ENCODE measurements at regions not wholly inside any gene's neighbourhood (a gene's known extent, or its start where the extent isn't known, plus 50 kb on each side); places are given as distances from the start of the nearest gene placed in this dataset.

- no peak overlapping the region for H3K4me3 ChIP-seq (ENCODE audit: low read length)
- H3K27me3 ChIP-seq (ENCODE audit: control insufficient read depth, insufficient read depth, low read length) = no peaks in the 10 kb centered on the region
- H3K4me1 ChIP-seq (ENCODE audit: control insufficient read depth, low read depth, low read length) = no peaks in the 10 kb centered on the region
- H3K27ac ChIP-seq (ENCODE audit: low read length) = no peak overlapping the region
- no peaks in the 10 kb centered on the region for H3K9me3 ChIP-seq (ENCODE audit: control insufficient read depth, low read depth, low read length)
- H3K36me3 ChIP-seq (ENCODE audit: control insufficient read depth, low read depth, low read length) = no peaks in the 10 kb centered on the region
- H3K9ac ChIP-seq (ENCODE audit: low read length) = no peak overlapping the region
Observed at GRCh38 chr2:67867735-67868134, 195.1 kb downstream of the C1D start.

GRCh38 chr2:67871686-67872412 is 191.0 kb downstream of the C1D start:
- Histone ChIP-seq H3K27ac (ENCODE audit: low read length) (no peak overlapping the region), H3K36me3 (ENCODE audit: control insufficient read depth, low read depth, low read length) (no peaks in the 10 kb centered on the region), H3K4me3 (ENCODE audit: low read length) (no peak overlapping the region), H3K4me1 (ENCODE audit: control insufficient read depth, low read depth, low read length) (no peaks in the 10 kb centered on the region), H3K27me3 (ENCODE audit: control insufficient read depth, insufficient read depth, low read length) (no peaks in the 10 kb centered on the region), H3K9ac (ENCODE audit: low read length) (no peak overlapping the region), H3K9me3 (ENCODE audit: control insufficient read depth, low read depth, low read length) (no peaks in the 10 kb centered on the region)

- no peaks in the 10 kb centered on the region for H3K27me3 ChIP-seq (ENCODE audit: control insufficient read depth, insufficient read depth, low read length)
- no peak overlapping the region for H3K4me3 ChIP-seq (ENCODE audit: low read length)
- no peaks in the 10 kb centered on the region for H3K4me1 ChIP-seq (ENCODE audit: control insufficient read depth, low read depth, low read length)
- H3K36me3 ChIP-seq (ENCODE audit: control insufficient read depth, low read depth, low read length) = no peaks in the 10 kb centered on the region
- no peaks in the 10 kb centered on the region for H3K9me3 ChIP-seq (ENCODE audit: control insufficient read depth, low read depth, low read length)
- H3K9ac ChIP-seq (ENCODE audit: low read length) = no peak overlapping the region
- no peak overlapping the region for H3K27ac ChIP-seq (ENCODE audit: low read length)
Observed at GRCh38 chr2:67872481-67872880, 190.3 kb downstream of the C1D start.

- H3K9me3 ChIP-seq (ENCODE audit: control insufficient read depth, low read depth, low read length) = no peaks in the 10 kb centered on the region
- no peaks in the 10 kb centered on the region for H3K4me1 ChIP-seq (ENCODE audit: control insufficient read depth, low read depth, low read length)
- H3K9ac ChIP-seq (ENCODE audit: low read length) = no peak overlapping the region
- H3K27ac ChIP-seq (ENCODE audit: low read length) = no peak overlapping the region
- H3K4me3 ChIP-seq (ENCODE audit: low read length) = no peak overlapping the region
- no peaks in the 10 kb centered on the region for H3K36me3 ChIP-seq (ENCODE audit: control insufficient read depth, low read depth, low read length)
- H3K27me3 ChIP-seq (ENCODE audit: control insufficient read depth, insufficient read depth, low read length) = no peaks in the 10 kb centered on the region
Observed at GRCh38 chr2:67873916-67874315, 188.9 kb downstream of the C1D start.

- Histone ChIP-seq H3K27me3 (ENCODE audit: control insufficient read depth, insufficient read depth, low read length) (no peaks in the 10 kb centered on the region), H3K4me1 (ENCODE audit: control insufficient read depth, low read depth, low read length) (no peaks in the 10 kb centered on the region), H3K9ac (ENCODE audit: low read length) (no peak overlapping the region), H3K4me3 (ENCODE audit: low read length) (no peak overlapping the region), H3K9me3 (ENCODE audit: control insufficient read depth, low read depth, low read length) (no peaks in the 10 kb centered on the region), H3K27ac (ENCODE audit: low read length) (no peak overlapping the region), H3K36me3 (ENCODE audit: control insufficient read depth, low read depth, low read length) (no peaks in the 10 kb centered on the region)
Observed at GRCh38 chr2:67876176-67876575, 186.6 kb downstream of the C1D start.

GRCh38 chr2:67877301-67877700 is 185.5 kb downstream of the C1D start:
- Histone ChIP-seq H3K27me3 (ENCODE audit: control insufficient read depth, insufficient read depth, low read length) (no peaks in the 10 kb centered on the region), H3K27ac (ENCODE audit: low read length) (no peak overlapping the region), H3K9me3 (ENCODE audit: control insufficient read depth, low read depth, low read length) (no peaks in the 10 kb centered on the region), H3K4me1 (ENCODE audit: control insufficient read depth, low read depth, low read length) (no peaks in the 10 kb centered on the region), H3K36me3 (ENCODE audit: control insufficient read depth, low read depth, low read length) (no peaks in the 10 kb centered on the region), H3K9ac (ENCODE audit: low read length) (no peak overlapping the region), H3K4me3 (ENCODE audit: low read length) (no peak overlapping the region)

- no peak overlapping the region for H3K4me3 ChIP-seq (ENCODE audit: low read length)
- H3K9ac ChIP-seq (ENCODE audit: low read length) = no peak overlapping the region
- H3K27ac ChIP-seq (ENCODE audit: low read length) = no peak overlapping the region
- H3K27me3 ChIP-seq (ENCODE audit: control insufficient read depth, insufficient read depth, low read length) = no peaks in the 10 kb centered on the region
- no peaks in the 10 kb centered on the region for H3K36me3 ChIP-seq (ENCODE audit: control insufficient read depth, low read depth, low read length)
- no peaks in the 10 kb centered on the region for H3K4me1 ChIP-seq (ENCODE audit: control insufficient read depth, low read depth, low read length)
- H3K9me3 ChIP-seq (ENCODE audit: control insufficient read depth, low read depth, low read length) = no peaks in the 10 kb centered on the region
Observed at GRCh38 chr2:67878743-67879142, 184.1 kb downstream of the C1D start.

- Histone ChIP-seq H3K9me3 (ENCODE audit: control insufficient read depth, low read depth, low read length) (no peaks in the 10 kb centered on the region), H3K4me1 (ENCODE audit: control insufficient read depth, low read depth, low read length) (no peaks in the 10 kb centered on the region), H3K27ac (ENCODE audit: low read length) (no peak overlapping the region), H3K9ac (ENCODE audit: low read length) (no peak overlapping the region), H3K4me3 (ENCODE audit: low read length) (no peak overlapping the region), H3K27me3 (ENCODE audit: control insufficient read depth, insufficient read depth, low read length) (no peaks in the 10 kb centered on the region), H3K36me3 (ENCODE audit: control insufficient read depth, low read depth, low read length) (no peaks in the 10 kb centered on the region)
Observed at GRCh38 chr2:67879586-67880290, 183.1 kb downstream of the C1D start.

GRCh38 chr2:67880291-67880761 is 182.5 kb downstream of the C1D start:
- no peaks in the 10 kb centered on the region for H3K9me3 ChIP-seq (ENCODE audit: control insufficient read depth, low read depth, low read length)
- H3K4me3 ChIP-seq (ENCODE audit: low read length) = no peak overlapping the region
- no peaks in the 10 kb centered on the region for H3K4me1 ChIP-seq (ENCODE audit: control insufficient read depth, low read depth, low read length)
- no peaks in the 10 kb centered on the region for H3K36me3 ChIP-seq (ENCODE audit: control insufficient read depth, low read depth, low read length)
- no peak overlapping the region for H3K27ac ChIP-seq (ENCODE audit: low read length)
- no peaks in the 10 kb centered on the region for H3K27me3 ChIP-seq (ENCODE audit: control insufficient read depth, insufficient read depth, low read length)
- H3K9ac ChIP-seq (ENCODE audit: low read length) = no peak overlapping the region

GRCh38 chr2:67881816-67882215 is 181.0 kb downstream of the C1D start:
- Histone ChIP-seq H3K36me3 (ENCODE audit: control insufficient read depth, low read depth, low read length) (no peaks in the 10 kb centered on the region), H3K4me3 (ENCODE audit: low read length) (no peak overlapping the region), H3K4me1 (ENCODE audit: control insufficient read depth, low read depth, low read length) (no peaks in the 10 kb centered on the region), H3K9ac (ENCODE audit: low read length) (no peak overlapping the region), H3K27ac (ENCODE audit: low read length) (no peak overlapping the region), H3K9me3 (ENCODE audit: control insufficient read depth, low read depth, low read length) (no peaks in the 10 kb centered on the region), H3K27me3 (ENCODE audit: control insufficient read depth, insufficient read depth, low read length) (no peaks in the 10 kb centered on the region)

- H3K36me3 ChIP-seq (ENCODE audit: control insufficient read depth, low read depth, low read length) = no peaks in the 10 kb centered on the region
- no peaks in the 10 kb centered on the region for H3K9me3 ChIP-seq (ENCODE audit: control insufficient read depth, low read depth, low read length)
- H3K27ac ChIP-seq (ENCODE audit: low read length) = no peak overlapping the region
- no peaks in the 10 kb centered on the region for H3K4me1 ChIP-seq (ENCODE audit: control insufficient read depth, low read depth, low read length)
- no peak overlapping the region for H3K9ac ChIP-seq (ENCODE audit: low read length)
- H3K4me3 ChIP-seq (ENCODE audit: low read length) = no peak overlapping the region
- H3K27me3 ChIP-seq (ENCODE audit: control insufficient read depth, insufficient read depth, low read length) = no peaks in the 10 kb centered on the region
Observed at GRCh38 chr2:67883316-67884087, 179.3 kb downstream of the C1D start.

All from iPS-18a (cell line).